KG1 (cell line): ENCODE measurements at regions not wholly inside any gene's neighbourhood (a gene's known extent, or its start where the extent isn't known, plus 50 kb on each side); places are given as distances from the start of the nearest gene placed in this dataset.

ENCODE experiments used
- DNase-seq: peaks from one replicate; lab custom pipeline; 2025; lab: John Stamatoyannopoulos, UW

- DNase-seq: peak; percentile 10
These were observed 80.5 kb upstream of the TMEM106B start for GRCh38 chr7:12130609-12131008.

GRCh38 chr7:12131122-12131521 lies 80.0 kb upstream of the TMEM106B start:
- no peak for DNase-seq

- no peak for DNase-seq
These were observed 77.2 kb upstream of the TMEM106B start for GRCh38 chr7:12133865-12134264.

- no peak for DNase-seq
These were observed 74.6 kb upstream of the TMEM106B start for GRCh38 chr7:12136523-12136922.

GRCh38 chr7:12137283-12137682 lies 73.8 kb upstream of the TMEM106B start:
- no peak for DNase-seq

- no peak for DNase-seq
These were observed 72.7 kb upstream of the TMEM106B start for GRCh38 chr7:12138421-12138820.

- no peak for DNase-seq
These were observed 71.7 kb upstream of the TMEM106B start for GRCh38 chr7:12139416-12139815.

- no peak for DNase-seq
These were observed 64.3 kb upstream of the TMEM106B start for GRCh38 chr7:12146813-12147212.

- no peak for DNase-seq
These were observed 58.7 kb upstream of the TMEM106B start for GRCh38 chr7:12152196-12152918.

- no peak for DNase-seq
These were observed 57.0 kb upstream of the TMEM106B start for GRCh38 chr7:12154119-12154518.

- no peak for DNase-seq
These were observed 53.6 kb upstream of the TMEM106B start for GRCh38 chr7:12157517-12157916.

- DNase-seq: no peak
These were observed 52.6 kb upstream of the TMEM106B start for GRCh38 chr7:12158334-12159060.

- DNase-seq: no peak
These were observed 49.9 kb upstream of the TMEM106B start for GRCh38 chr7:12161146-12161545.
